ENCODE measurements at regions not wholly inside any gene's neighbourhood (a gene's known extent, or its start where the extent isn't known, plus 50 kb on each side); places are given as distances from the start of the nearest gene placed in this dataset.

DNA sequence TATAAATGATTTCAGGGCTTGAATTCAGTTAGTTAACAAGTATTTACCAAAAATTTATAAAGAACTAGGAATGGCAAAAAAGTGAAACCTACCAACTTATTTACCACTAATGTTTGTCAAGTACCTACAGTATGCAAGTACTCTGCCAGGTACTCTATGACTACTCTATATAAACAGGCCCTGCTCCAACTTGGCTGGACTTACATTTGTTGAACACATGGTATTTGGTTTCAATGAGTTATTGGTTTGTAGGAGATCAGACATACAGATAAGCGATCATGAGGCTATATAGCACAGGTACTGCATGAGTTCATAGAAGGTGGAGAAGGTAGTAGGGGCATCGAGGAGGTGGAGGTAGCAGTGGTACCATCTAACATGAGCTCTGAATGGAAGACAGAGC lies 159.9 kb upstream of the PDGFD start:
- in situ Hi-C loops (cut with HindIII; ENCODE audit: low pct_ligation_motif_present, low sequenced_read_pairs) = no loop called here
- no peaks in the 10 kb centered on the region for H3K36me3 ChIP-seq (replicated peaks)
- H3K27me3 ChIP-seq (replicated peaks) = no peaks in the 10 kb centered on the region
- H3K27ac ChIP-seq = no peak overlapping the region
- no peak overlapping the region for H3K4me3 ChIP-seq (ENCODE audit: low read depth, low read length)
- TF ChIP-seq, protein P1, sequence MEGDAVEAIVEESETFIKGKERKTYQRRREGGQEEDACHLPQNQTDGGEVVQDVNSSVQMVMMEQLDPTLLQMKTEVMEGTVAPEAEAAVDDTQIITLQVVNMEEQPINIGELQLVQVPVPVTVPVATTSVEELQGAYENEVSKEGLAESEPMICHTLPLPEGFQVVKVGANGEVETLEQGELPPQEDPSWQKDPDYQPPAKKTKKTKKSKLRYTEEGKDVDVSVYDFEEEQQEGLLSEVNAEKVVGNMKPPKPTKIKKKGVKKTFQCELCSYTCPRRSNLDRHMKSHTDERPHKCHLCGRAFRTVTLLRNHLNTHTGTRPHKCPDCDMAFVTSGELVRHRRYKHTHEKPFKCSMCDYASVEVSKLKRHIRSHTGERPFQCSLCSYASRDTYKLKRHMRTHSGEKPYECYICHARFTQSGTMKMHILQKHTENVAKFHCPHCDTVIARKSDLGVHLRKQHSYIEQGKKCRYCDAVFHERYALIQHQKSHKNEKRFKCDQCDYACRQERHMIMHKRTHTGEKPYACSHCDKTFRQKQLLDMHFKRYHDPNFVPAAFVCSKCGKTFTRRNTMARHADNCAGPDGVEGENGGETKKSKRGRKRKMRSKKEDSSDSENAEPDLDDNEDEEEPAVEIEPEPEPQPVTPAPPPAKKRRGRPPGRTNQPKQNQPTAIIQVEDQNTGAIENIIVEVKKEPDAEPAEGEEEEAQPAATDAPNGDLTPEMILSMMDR (IDR thresholded peaks at IDR 0.05; ENCODE audit: low read depth, low read length, missing control alignments) = no peak
- no peak for DNase-seq

DNA sequence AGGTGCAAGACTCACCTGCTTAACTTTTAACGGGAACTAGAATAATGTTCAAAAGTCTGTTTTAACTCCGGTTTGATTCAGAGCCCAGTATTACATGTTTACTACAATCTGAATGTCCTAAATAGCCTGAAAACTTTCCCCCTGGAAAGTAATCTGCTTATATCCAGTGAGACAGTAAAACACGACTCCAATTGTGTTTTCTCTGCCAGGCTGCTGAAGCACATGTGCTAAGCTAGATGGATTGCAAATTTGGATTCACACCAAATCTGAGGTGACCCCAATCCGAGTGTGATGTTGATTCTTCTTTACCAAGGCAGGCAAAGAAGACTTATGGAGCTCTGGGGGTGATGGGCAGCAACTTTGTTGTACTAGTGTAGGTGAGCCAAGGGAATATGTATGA lies 158.7 kb upstream of the PDGFD start:
- H3K27me3 ChIP-seq (replicated peaks) = no peaks in the 10 kb centered on the region
- in situ Hi-C loops (cut with HindIII; ENCODE audit: low pct_ligation_motif_present, low sequenced_read_pairs) = no loop called here
- DNase-seq = no peak
- TF ChIP-seq, protein P1 (IDR thresholded peaks at IDR 0.05; ENCODE audit: low read depth, low read length, missing control alignments) = no peak
- no peaks in the 10 kb centered on the region for H3K36me3 ChIP-seq (replicated peaks)
- no peak overlapping the region for H3K4me3 ChIP-seq (ENCODE audit: low read depth, low read length)
- H3K27ac ChIP-seq = no peak overlapping the region

DNA sequence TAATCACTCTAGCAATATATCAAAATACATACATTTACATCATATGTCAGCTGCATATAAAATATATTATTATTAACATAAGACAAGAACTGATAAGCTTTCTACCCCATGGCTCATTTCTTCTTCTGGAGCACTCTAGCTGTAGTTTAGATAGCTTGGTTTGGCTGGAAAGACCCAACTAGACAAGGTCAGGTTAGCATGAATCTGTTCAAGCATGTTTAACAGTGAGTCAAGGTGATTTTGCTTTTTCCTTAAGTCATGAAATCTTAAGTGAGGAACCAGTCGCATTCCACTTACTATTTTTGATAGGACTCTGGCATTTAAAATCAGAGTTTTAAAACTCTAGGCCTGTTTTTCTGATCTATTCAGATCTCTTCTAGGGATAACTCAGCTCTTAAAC lies 157.0 kb upstream of the PDGFD start:
- no peaks in the 10 kb centered on the region for H3K27me3 ChIP-seq (replicated peaks)
- TF ChIP-seq, protein P1 (IDR thresholded peaks at IDR 0.05; ENCODE audit: low read depth, low read length, missing control alignments) = no peak
- in situ Hi-C loops (cut with HindIII; ENCODE audit: low pct_ligation_motif_present, low sequenced_read_pairs) = no loop called here
- DNase-seq = no peak
- no peak overlapping the region for H3K4me3 ChIP-seq (ENCODE audit: low read depth, low read length)
- no peaks in the 10 kb centered on the region for H3K36me3 ChIP-seq (replicated peaks)
- H3K27ac ChIP-seq = no peak overlapping the region

DNA sequence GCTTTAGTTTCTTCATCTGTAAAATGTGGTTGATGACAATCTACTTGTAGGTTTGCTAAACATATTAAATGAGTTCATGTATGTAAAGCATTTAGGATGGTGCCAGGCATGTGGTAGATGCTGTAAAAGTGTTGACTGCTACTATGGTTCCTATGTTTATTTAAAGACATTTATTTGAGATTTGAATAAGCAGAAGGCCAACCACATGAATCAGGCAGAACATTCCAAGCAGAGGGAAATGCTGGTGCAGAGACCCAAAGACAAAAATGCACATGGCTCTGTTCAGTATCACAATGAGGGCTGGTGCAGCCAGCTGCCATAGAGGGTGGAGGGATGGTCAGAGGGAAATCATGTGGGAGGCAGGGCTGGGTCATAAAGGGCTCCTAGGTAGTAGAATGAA lies 156.2 kb upstream of the PDGFD start:
- in situ Hi-C loops (cut with HindIII; ENCODE audit: low pct_ligation_motif_present, low sequenced_read_pairs) = no loop called here
- no peak overlapping the region for H3K27ac ChIP-seq
- DNase-seq = no peak
- no peak overlapping the region for H3K4me3 ChIP-seq (ENCODE audit: low read depth, low read length)
- H3K36me3 ChIP-seq (replicated peaks) = no peaks in the 10 kb centered on the region
- TF ChIP-seq, protein P1 (IDR thresholded peaks at IDR 0.05; ENCODE audit: low read depth, low read length, missing control alignments) = no peak
- no peaks in the 10 kb centered on the region for H3K27me3 ChIP-seq (replicated peaks)

DNA sequence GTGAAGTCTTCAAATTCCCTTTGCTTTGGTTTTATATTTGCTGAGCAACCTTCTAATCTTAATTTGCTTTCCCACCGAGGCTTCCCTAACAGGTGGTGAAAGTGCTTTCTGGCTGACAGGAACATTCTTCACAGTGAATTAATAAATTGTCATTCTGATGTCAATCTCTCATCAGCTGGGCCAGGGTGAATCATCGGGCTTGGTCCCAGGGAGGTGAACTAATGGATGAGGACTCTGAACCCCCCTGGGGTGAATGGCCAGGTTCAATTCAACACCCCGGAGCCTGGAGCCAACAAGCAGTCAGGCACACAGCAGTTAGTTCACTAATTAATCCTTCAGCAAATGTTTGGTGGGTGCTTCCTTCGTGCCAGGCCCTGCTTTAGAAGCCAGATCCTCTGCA lies 155.4 kb upstream of the PDGFD start:
- Histone ChIP-seq H3K27me3 (replicated peaks) (no peaks in the 10 kb centered on the region), H3K4me3 (ENCODE audit: low read depth, low read length) (no peak overlapping the region), H3K36me3 (replicated peaks) (no peaks in the 10 kb centered on the region), H3K27ac (no peak overlapping the region)
- DNase-seq = no peak
- TF ChIP-seq, protein P1 (IDR thresholded peaks at IDR 0.05; ENCODE audit: low read depth, low read length, missing control alignments) = no peak
- in situ Hi-C loops (cut with HindIII; ENCODE audit: low pct_ligation_motif_present, low sequenced_read_pairs) = no loop called here

DNA sequence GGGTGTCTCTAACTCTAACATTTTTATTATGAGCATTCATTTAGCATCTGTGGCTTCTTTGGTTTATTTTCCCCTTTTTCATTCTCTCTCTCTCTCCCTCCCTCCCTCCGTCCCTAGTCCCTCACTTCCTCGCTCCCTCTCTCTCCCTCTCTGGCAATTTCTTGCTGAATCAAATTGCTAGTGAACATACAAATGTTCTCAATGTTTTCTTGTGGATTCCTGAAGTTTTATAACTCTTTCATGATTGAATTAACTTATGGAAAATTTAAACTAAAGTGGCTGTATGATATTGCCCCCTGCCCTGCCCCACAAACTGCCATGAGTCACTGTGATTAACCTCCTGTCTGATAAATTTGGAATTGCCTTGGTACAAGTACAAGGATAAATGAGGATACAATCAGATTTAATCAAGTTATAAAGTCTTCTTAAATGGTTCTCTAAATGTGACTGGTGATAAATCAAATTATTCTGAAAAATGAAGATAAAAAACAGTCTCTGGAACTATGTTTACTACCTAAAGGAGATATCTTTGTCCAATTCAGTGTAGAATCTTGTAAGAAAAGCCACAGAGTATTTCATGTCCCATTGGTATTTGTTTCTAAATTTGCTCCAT lies 143.0 kb upstream of the PDGFD start:
- DNase-seq = no peak
- H3K27me3 ChIP-seq (replicated peaks) = no peaks in the 10 kb centered on the region
- no peak overlapping the region for H3K27ac ChIP-seq
- TF ChIP-seq, protein P1 (IDR thresholded peaks at IDR 0.05; ENCODE audit: low read depth, low read length, missing control alignments) = no peak
- H3K4me3 ChIP-seq (ENCODE audit: low read depth, low read length) = no peak overlapping the region
- in situ Hi-C loops (cut with HindIII; ENCODE audit: low pct_ligation_motif_present, low sequenced_read_pairs) = no loop called here
- H3K36me3 ChIP-seq (replicated peaks) = no peaks in the 10 kb centered on the region
